ENCODE measurements at regions not wholly inside any gene's neighbourhood (a gene's known extent, or its start where the extent isn't known, plus 50 kb on each side); places are given as distances from the start of the nearest gene placed in this dataset.
"Not testable (repeated sequence)": the region's sequence is repeated elsewhere in the genome, so short reads cannot be mapped to it uniquely, and the experiment has no call there.

DNA sequence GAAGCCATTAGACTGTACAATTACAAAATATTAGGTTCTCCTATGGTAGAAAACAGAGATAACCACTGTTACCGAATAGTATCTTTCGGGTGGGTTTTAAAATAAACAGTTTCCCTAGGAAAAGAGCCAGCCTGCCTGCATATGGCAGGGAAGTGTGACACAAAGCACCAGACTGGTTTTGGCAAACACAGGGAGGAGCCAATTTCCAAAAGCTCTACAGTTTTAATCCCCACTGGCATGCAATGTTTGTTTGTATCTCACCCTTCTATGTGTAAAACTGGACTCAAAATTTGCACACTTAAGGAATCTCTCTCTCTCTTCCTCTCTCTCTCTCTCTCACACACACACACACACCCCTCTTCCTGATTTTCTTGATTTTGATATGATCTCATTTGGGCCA is 261.7 kb downstream of the ETV1 start:
- Mint-ChIP-seq H3K9me3 (ENCODE audit: low read depth, unreplicated experiment) (peaks cover 6% of the 10 kb centered on the region), H3K36me3 (ENCODE audit: insufficient read depth, unreplicated experiment) (no peaks in the 10 kb centered on the region), H3K4me1 (ENCODE audit: low read depth, unreplicated experiment) (peaks cover 15% of the 10 kb centered on the region), H3K4me3 (ENCODE audit: low read depth, unreplicated experiment) (no peak overlapping the region), H3K27ac (ENCODE audit: unreplicated experiment) (no peak overlapping the region), H3K27me3 (ENCODE audit: unreplicated experiment) (no peaks in the 10 kb centered on the region)
- DNase-seq, result no peak
- intact Hi-C loops (cut with micrococcal nuclease; ENCODE audit: unreplicated experiment), result loop anchor here (5.0 kb wide), 1 partner anchor 200 kb away; no protein-coding TSS in a partner anchor
- CTCF ChIA-PET, result interaction anchor here (0.7 kb wide), 1 partner anchor 1840 kb away, joined by 3 read pairs; no protein-coding TSS in a partner anchor
- BruUV-seq (replicated peaks), result no TSS peak
- TF ChIP-seq, protein P1, sequence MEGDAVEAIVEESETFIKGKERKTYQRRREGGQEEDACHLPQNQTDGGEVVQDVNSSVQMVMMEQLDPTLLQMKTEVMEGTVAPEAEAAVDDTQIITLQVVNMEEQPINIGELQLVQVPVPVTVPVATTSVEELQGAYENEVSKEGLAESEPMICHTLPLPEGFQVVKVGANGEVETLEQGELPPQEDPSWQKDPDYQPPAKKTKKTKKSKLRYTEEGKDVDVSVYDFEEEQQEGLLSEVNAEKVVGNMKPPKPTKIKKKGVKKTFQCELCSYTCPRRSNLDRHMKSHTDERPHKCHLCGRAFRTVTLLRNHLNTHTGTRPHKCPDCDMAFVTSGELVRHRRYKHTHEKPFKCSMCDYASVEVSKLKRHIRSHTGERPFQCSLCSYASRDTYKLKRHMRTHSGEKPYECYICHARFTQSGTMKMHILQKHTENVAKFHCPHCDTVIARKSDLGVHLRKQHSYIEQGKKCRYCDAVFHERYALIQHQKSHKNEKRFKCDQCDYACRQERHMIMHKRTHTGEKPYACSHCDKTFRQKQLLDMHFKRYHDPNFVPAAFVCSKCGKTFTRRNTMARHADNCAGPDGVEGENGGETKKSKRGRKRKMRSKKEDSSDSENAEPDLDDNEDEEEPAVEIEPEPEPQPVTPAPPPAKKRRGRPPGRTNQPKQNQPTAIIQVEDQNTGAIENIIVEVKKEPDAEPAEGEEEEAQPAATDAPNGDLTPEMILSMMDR (IDR thresholded peaks at IDR 0.05; ENCODE audit: unreplicated experiment), result no peak

DNA sequence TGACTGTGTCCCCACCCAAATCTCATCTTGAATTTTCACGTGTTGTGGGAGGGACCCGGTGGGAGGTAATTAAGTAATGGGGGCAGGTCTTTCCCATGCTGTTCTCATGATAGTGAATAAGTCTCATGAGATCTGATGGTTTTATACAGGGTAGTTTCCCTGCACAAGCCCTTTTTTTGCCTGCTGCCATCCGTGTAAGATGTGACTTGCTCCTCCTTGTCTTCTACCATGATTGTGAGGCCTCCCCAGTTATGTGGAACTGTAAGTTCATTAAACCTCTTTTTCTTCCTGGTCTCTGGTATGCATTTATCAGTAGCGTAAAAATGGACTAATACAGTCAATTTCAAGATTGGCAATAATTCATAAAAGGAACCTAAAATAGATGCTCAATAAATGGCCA is 261.0 kb downstream of the ETV1 start:
- peaks cover 15% of the 10 kb centered on the region for H3K4me1 Mint-ChIP-seq (ENCODE audit: low read depth, unreplicated experiment)
- H3K4me3 Mint-ChIP-seq (ENCODE audit: low read depth, unreplicated experiment); H3K27me3 Mint-ChIP-seq (ENCODE audit: unreplicated experiment); H3K36me3 Mint-ChIP-seq (ENCODE audit: insufficient read depth, unreplicated experiment); CTCF ChIA-PET; H3K27ac Mint-ChIP-seq (ENCODE audit: unreplicated experiment); BruUV-seq (replicated peaks); H3K9me3 Mint-ChIP-seq (ENCODE audit: low read depth, unreplicated experiment); DNase-seq: not testable (repeated sequence)
- intact Hi-C loops (cut with micrococcal nuclease; ENCODE audit: unreplicated experiment), result loop anchor here (5.0 kb wide), 1 partner anchor 201 kb away; no protein-coding TSS in a partner anchor

DNA sequence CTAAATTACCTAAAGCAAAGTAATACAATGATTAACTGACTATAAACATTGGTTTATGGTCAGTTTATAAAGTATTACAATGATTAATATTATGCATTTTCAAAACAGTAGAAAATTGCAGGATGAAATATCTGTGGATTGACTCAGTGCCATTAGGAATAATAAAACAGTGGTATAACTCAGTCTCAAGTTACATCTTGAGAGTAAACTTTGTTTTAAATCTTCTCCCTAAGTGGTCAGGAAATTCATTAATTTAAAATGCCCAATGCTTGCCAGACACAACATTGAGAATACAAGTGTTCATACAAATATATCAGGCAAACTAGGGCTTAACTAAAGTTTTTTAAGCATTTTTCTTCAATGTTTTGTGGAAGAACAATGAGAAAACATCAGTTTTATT is 257.8 kb downstream of the ETV1 start:
- BruUV-seq (replicated peaks), result no TSS peak
- DNase-seq, result no peak
- intact Hi-C loops (cut with micrococcal nuclease; ENCODE audit: unreplicated experiment), result no loop called here
- CTCF ChIA-PET, result no interaction called here
- Mint-ChIP-seq H3K36me3 (ENCODE audit: insufficient read depth, unreplicated experiment) (no peaks in the 10 kb centered on the region), H3K27me3 (ENCODE audit: unreplicated experiment) (no peaks in the 10 kb centered on the region), H3K4me1 (ENCODE audit: low read depth, unreplicated experiment) (no peaks in the 10 kb centered on the region), H3K9me3 (ENCODE audit: low read depth, unreplicated experiment) (peaks cover 6% of the 10 kb centered on the region), H3K27ac (ENCODE audit: unreplicated experiment) (no peak overlapping the region), H3K4me3 (ENCODE audit: low read depth, unreplicated experiment) (no peak overlapping the region)
- TF ChIP-seq, protein P1 (IDR thresholded peaks at IDR 0.05; ENCODE audit: unreplicated experiment), result no peak

DNA sequence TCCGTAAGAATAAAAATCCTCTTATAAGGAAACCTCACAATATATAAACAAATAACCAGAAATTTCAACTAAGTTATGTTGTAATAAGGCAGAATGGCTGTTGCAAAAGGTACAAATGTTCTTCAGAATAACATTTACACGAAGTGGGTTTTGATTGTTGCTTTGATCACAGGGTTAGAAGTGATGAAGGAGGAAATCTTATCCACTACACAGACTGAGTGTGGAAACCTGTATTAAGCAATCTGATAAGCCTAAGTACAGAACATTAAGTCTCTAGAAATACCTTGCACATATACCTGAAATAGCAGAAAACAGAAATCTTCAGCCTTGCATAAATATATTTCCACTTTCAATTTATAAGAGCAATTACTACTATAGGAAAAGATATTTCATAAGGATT is 251.9 kb downstream of the ETV1 start:
- intact Hi-C loops (cut with micrococcal nuclease; ENCODE audit: unreplicated experiment), result no loop called here
- no peak for DNase-seq
- no TSS peak for BruUV-seq (replicated peaks)
- Mint-ChIP-seq H3K4me3 (ENCODE audit: low read depth, unreplicated experiment) (no peak overlapping the region), H3K27me3 (ENCODE audit: unreplicated experiment) (no peaks in the 10 kb centered on the region), H3K27ac (ENCODE audit: unreplicated experiment) (no peak overlapping the region), H3K4me1 (ENCODE audit: low read depth, unreplicated experiment) (peaks cover 10% of the 10 kb centered on the region), H3K36me3 (ENCODE audit: insufficient read depth, unreplicated experiment) (no peaks in the 10 kb centered on the region), H3K9me3 (ENCODE audit: low read depth, unreplicated experiment) (no peaks in the 10 kb centered on the region)
- TF ChIP-seq, protein P1 (IDR thresholded peaks at IDR 0.05; ENCODE audit: unreplicated experiment), result no peak
- CTCF ChIA-PET, result no interaction called here

DNA sequence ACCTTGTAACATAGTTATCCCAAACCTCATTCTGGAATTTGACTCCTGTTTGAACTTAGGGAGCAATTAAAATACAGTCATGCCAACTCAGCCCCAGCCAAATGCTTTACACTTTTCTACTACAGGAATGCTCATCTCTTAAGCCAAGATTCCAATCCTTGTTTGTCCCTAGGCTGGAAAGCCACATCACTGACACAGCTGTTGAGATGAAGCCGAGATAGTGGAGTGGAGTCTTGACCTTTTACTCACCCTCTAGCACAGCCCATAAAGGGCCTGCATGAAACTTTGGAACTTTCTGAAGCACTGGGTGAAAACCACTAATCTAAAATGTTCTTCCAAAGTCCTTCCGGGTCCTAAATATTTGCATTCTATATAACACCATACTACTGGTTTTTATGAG is 247.3 kb downstream of the ETV1 start:
- CTCF ChIA-PET, result interaction anchor here (0.7 to 2.1 kb wide), 7 partner anchors 17 to 461 kb away, joined by 3 to 26 read pairs (median 6); no protein-coding TSS in a partner anchor
- no peak for DNase-seq
- no TSS peak for BruUV-seq (replicated peaks)

More for the DNA sequence above, 247.3 kb downstream of the ETV1 start:
- TF ChIP-seq, protein P1 (IDR thresholded peaks at IDR 0.05; ENCODE audit: unreplicated experiment), result no peak
- no peaks in the 10 kb centered on the region for H3K27me3 Mint-ChIP-seq (ENCODE audit: unreplicated experiment)
- H3K4me1 Mint-ChIP-seq (ENCODE audit: low read depth, unreplicated experiment), result peaks cover 10% of the 10 kb centered on the region
- intact Hi-C loops (cut with micrococcal nuclease; ENCODE audit: unreplicated experiment), result loop anchor here (1.0 to 10.0 kb wide), 4 partner anchors 217 to 713 kb away; partner anchors contain the start of gene ETV1
- no peaks in the 10 kb centered on the region for H3K36me3 Mint-ChIP-seq (ENCODE audit: insufficient read depth, unreplicated experiment)
- H3K9me3 Mint-ChIP-seq (ENCODE audit: low read depth, unreplicated experiment), result no peaks in the 10 kb centered on the region
- no peak overlapping the region for H3K27ac Mint-ChIP-seq (ENCODE audit: unreplicated experiment)
- no peak overlapping the region for H3K4me3 Mint-ChIP-seq (ENCODE audit: low read depth, unreplicated experiment)
